ENCODE measurements at regions not wholly inside any gene's neighbourhood (a gene's known extent, or its start where the extent isn't known, plus 50 kb on each side); places are given as distances from the start of the nearest gene placed in this dataset.

- H3K27me3 ChIP-seq (ENCODE audit: control insufficient read depth in 2 of 2, insufficient read depth in 1 of 2, low read length in 1 of 2) = no peaks in the 10 kb centered on the region
- 84% methylated on average over 1 of the region's 1 CpG for WGBS
- no peak for DNase-seq (ENCODE audit: low read depth in 6 of 9, low spot score in 9 of 9)
- no peaks in the 10 kb centered on the region for H3K36me3 ChIP-seq (ENCODE audit: control insufficient read depth in 2 of 2, insufficient read depth in 2 of 2, low read length in 1 of 2)
- no peak overlapping the region for H3K4me3 ChIP-seq (ENCODE audit: low read length in 2 of 2)
- no peak overlapping the region for H3K27ac ChIP-seq (ENCODE audit: low read depth in 1 of 2, low read length in 1 of 2)
- no peaks in the 10 kb centered on the region for H3K4me1 ChIP-seq (ENCODE audit: control insufficient read depth in 2 of 2, insufficient read depth in 2 of 2, low read length in 2 of 2)
- no peaks in the 10 kb centered on the region for H3K9me3 ChIP-seq (ENCODE audit: control insufficient read depth in 2 of 2, insufficient read depth in 1 of 2, low read length in 1 of 2)
Measured at GRCh38 chr6:139970591-139970991, 596.1 kb upstream of the CITED2 start.

- no peak overlapping the region for H3K27ac ChIP-seq (ENCODE audit: low read depth in 1 of 2, low read length in 1 of 2)
- H3K4me1 ChIP-seq (ENCODE audit: control insufficient read depth in 2 of 2, insufficient read depth in 2 of 2, low read length in 2 of 2) = no peaks in the 10 kb centered on the region
- DNase-seq (ENCODE audit: low read depth in 6 of 9, low spot score in 9 of 9) = no peak
- H3K27me3 ChIP-seq (ENCODE audit: control insufficient read depth in 2 of 2, insufficient read depth in 1 of 2, low read length in 1 of 2) = no peaks in the 10 kb centered on the region
- H3K36me3 ChIP-seq (ENCODE audit: control insufficient read depth in 2 of 2, insufficient read depth in 2 of 2, low read length in 1 of 2) = no peaks in the 10 kb centered on the region
- H3K9me3 ChIP-seq (ENCODE audit: control insufficient read depth in 2 of 2, insufficient read depth in 1 of 2, low read length in 1 of 2) = no peaks in the 10 kb centered on the region
- no peak overlapping the region for H3K4me3 ChIP-seq (ENCODE audit: low read length in 2 of 2)
Measured at GRCh38 chr6:139967497-139967896, 593.0 kb upstream of the CITED2 start.

- Histone ChIP-seq H3K4me1 (ENCODE audit: control insufficient read depth in 2 of 2, insufficient read depth in 2 of 2, low read length in 2 of 2) (no peaks in the 10 kb centered on the region), H3K27ac (ENCODE audit: low read depth in 1 of 2, low read length in 1 of 2) (no peak overlapping the region), H3K36me3 (ENCODE audit: control insufficient read depth in 2 of 2, insufficient read depth in 2 of 2, low read length in 1 of 2) (no peaks in the 10 kb centered on the region), H3K9me3 (ENCODE audit: control insufficient read depth in 2 of 2, insufficient read depth in 1 of 2, low read length in 1 of 2) (no peaks in the 10 kb centered on the region), H3K4me3 (ENCODE audit: low read length in 2 of 2) (no peak overlapping the region), H3K27me3 (ENCODE audit: control insufficient read depth in 2 of 2, insufficient read depth in 1 of 2, low read length in 1 of 2) (no peaks in the 10 kb centered on the region)
- no peak for DNase-seq (ENCODE audit: low read depth in 6 of 9, low spot score in 9 of 9)
Measured at GRCh38 chr6:139965393-139965792, 590.9 kb upstream of the CITED2 start.

- Histone ChIP-seq H3K9me3 (ENCODE audit: control insufficient read depth in 2 of 2, insufficient read depth in 1 of 2, low read length in 1 of 2) (no peaks in the 10 kb centered on the region), H3K27me3 (ENCODE audit: control insufficient read depth in 2 of 2, insufficient read depth in 1 of 2, low read length in 1 of 2) (no peaks in the 10 kb centered on the region), H3K36me3 (ENCODE audit: control insufficient read depth in 2 of 2, insufficient read depth in 2 of 2, low read length in 1 of 2) (no peaks in the 10 kb centered on the region), H3K27ac (ENCODE audit: low read depth in 1 of 2, low read length in 1 of 2) (no peak overlapping the region), H3K4me1 (ENCODE audit: control insufficient read depth in 2 of 2, insufficient read depth in 2 of 2, low read length in 2 of 2) (no peaks in the 10 kb centered on the region), H3K4me3 (ENCODE audit: low read length in 2 of 2) (no peak overlapping the region)
- WGBS = 93% methylated on average over 6 of the region's 6 CpGs
- no peak for DNase-seq (ENCODE audit: low read depth in 6 of 9, low spot score in 9 of 9)
Measured at GRCh38 chr6:139964737-139965136, 590.3 kb upstream of the CITED2 start.

- H3K4me3 ChIP-seq (ENCODE audit: low read length in 2 of 2) = no peak overlapping the region
- no peak for DNase-seq (ENCODE audit: low read depth in 6 of 9, low spot score in 9 of 9)
- no peaks in the 10 kb centered on the region for H3K27me3 ChIP-seq (ENCODE audit: control insufficient read depth in 2 of 2, insufficient read depth in 1 of 2, low read length in 1 of 2)
- no peaks in the 10 kb centered on the region for H3K36me3 ChIP-seq (ENCODE audit: control insufficient read depth in 2 of 2, insufficient read depth in 2 of 2, low read length in 1 of 2)
- H3K4me1 ChIP-seq (ENCODE audit: control insufficient read depth in 2 of 2, insufficient read depth in 2 of 2, low read length in 2 of 2) = no peaks in the 10 kb centered on the region
- H3K27ac ChIP-seq (ENCODE audit: low read depth in 1 of 2, low read length in 1 of 2) = no peak overlapping the region
- 96% methylated on average over 6 of the region's 6 CpGs for WGBS
- no peaks in the 10 kb centered on the region for H3K9me3 ChIP-seq (ENCODE audit: control insufficient read depth in 2 of 2, insufficient read depth in 1 of 2, low read length in 1 of 2)
Measured at GRCh38 chr6:139962654-139963347, 588.4 kb upstream of the CITED2 start.

GRCh38 chr6:139961190-139961589 is 586.7 kb upstream of the CITED2 start:
- Histone ChIP-seq H3K27me3 (ENCODE audit: control insufficient read depth in 2 of 2, insufficient read depth in 1 of 2, low read length in 1 of 2) (no peaks in the 10 kb centered on the region), H3K9me3 (ENCODE audit: control insufficient read depth in 2 of 2, insufficient read depth in 1 of 2, low read length in 1 of 2) (no peaks in the 10 kb centered on the region), H3K36me3 (ENCODE audit: control insufficient read depth in 2 of 2, insufficient read depth in 2 of 2, low read length in 1 of 2) (no peaks in the 10 kb centered on the region), H3K27ac (ENCODE audit: low read depth in 1 of 2, low read length in 1 of 2) (no peak overlapping the region), H3K4me1 (ENCODE audit: control insufficient read depth in 2 of 2, insufficient read depth in 2 of 2, low read length in 2 of 2) (no peaks in the 10 kb centered on the region), H3K4me3 (ENCODE audit: low read length in 2 of 2) (no peak overlapping the region)
- no peak for DNase-seq (ENCODE audit: low read depth in 6 of 9, low spot score in 9 of 9)
- 92% methylated on average over 2 of the region's 2 CpGs for WGBS

GRCh38 chr6:139960671-139961070 is 586.2 kb upstream of the CITED2 start:
- Histone ChIP-seq H3K27me3 (ENCODE audit: control insufficient read depth in 2 of 2, insufficient read depth in 1 of 2, low read length in 1 of 2) (no peaks in the 10 kb centered on the region), H3K27ac (ENCODE audit: low read depth in 1 of 2, low read length in 1 of 2) (no peak overlapping the region), H3K36me3 (ENCODE audit: control insufficient read depth in 2 of 2, insufficient read depth in 2 of 2, low read length in 1 of 2) (no peaks in the 10 kb centered on the region), H3K4me3 (ENCODE audit: low read length in 2 of 2) (no peak overlapping the region), H3K9me3 (ENCODE audit: control insufficient read depth in 2 of 2, insufficient read depth in 1 of 2, low read length in 1 of 2) (no peaks in the 10 kb centered on the region), H3K4me1 (ENCODE audit: control insufficient read depth in 2 of 2, insufficient read depth in 2 of 2, low read length in 2 of 2) (no peaks in the 10 kb centered on the region)
- 92% methylated on average over 2 of the region's 2 CpGs for WGBS
- no peak for DNase-seq (ENCODE audit: low read depth in 6 of 9, low spot score in 9 of 9)

GRCh38 chr6:139955366-139956155 is 581.1 kb upstream of the CITED2 start:
- no peak overlapping the region for H3K27ac ChIP-seq (ENCODE audit: low read depth in 1 of 2, low read length in 1 of 2)
- H3K27me3 ChIP-seq (ENCODE audit: control insufficient read depth in 2 of 2, insufficient read depth in 1 of 2, low read length in 1 of 2) = no peaks in the 10 kb centered on the region
- H3K4me3 ChIP-seq (ENCODE audit: low read length in 2 of 2) = no peak overlapping the region
- no peaks in the 10 kb centered on the region for H3K36me3 ChIP-seq (ENCODE audit: control insufficient read depth in 2 of 2, insufficient read depth in 2 of 2, low read length in 1 of 2)
- no peaks in the 10 kb centered on the region for H3K4me1 ChIP-seq (ENCODE audit: control insufficient read depth in 2 of 2, insufficient read depth in 2 of 2, low read length in 2 of 2)
- H3K9me3 ChIP-seq (ENCODE audit: control insufficient read depth in 2 of 2, insufficient read depth in 1 of 2, low read length in 1 of 2) = no peaks in the 10 kb centered on the region
- 96% methylated on average over 2 of the region's 2 CpGs for WGBS
- DNase-seq (ENCODE audit: low read depth in 6 of 9, low spot score in 9 of 9) = no peak

GRCh38 chr6:139954463-139955071 is 580.1 kb upstream of the CITED2 start:
- Histone ChIP-seq H3K4me1 (ENCODE audit: control insufficient read depth in 2 of 2, insufficient read depth in 2 of 2, low read length in 2 of 2) (no peaks in the 10 kb centered on the region), H3K27me3 (ENCODE audit: control insufficient read depth in 2 of 2, insufficient read depth in 1 of 2, low read length in 1 of 2) (no peaks in the 10 kb centered on the region), H3K4me3 (ENCODE audit: low read length in 2 of 2) (no peak overlapping the region), H3K36me3 (ENCODE audit: control insufficient read depth in 2 of 2, insufficient read depth in 2 of 2, low read length in 1 of 2) (no peaks in the 10 kb centered on the region), H3K27ac (ENCODE audit: low read depth in 1 of 2, low read length in 1 of 2) (no peak overlapping the region), H3K9me3 (ENCODE audit: control insufficient read depth in 2 of 2, insufficient read depth in 1 of 2, low read length in 1 of 2) (no peaks in the 10 kb centered on the region)
- no peak for DNase-seq (ENCODE audit: low read depth in 6 of 9, low spot score in 9 of 9)

All from thymus (tissue), 11 donors.